Mesenchymal stem cell (in vitro differentiated cells and primary cell): ENCODE measurements at regions not wholly inside any gene's neighbourhood (a gene's known extent, or its start where the extent isn't known, plus 50 kb on each side); places are given as distances from the start of the nearest gene placed in this dataset.

Experiments used
- DNase-seq: peaks from one replicate; pipeline ENCODE4 v3.0.0-alpha.2; 2013
- H2AFZ ChIP-seq: one replicate; pipeline ENCODE4 v1.6.1; 2013; ENCODE audit warnings: low read depth, mild to moderate bottlenecking, control low read depth, inconsistent platforms, low read length, moderate library complexity
- H2AK5ac ChIP-seq: 2 replicates; pipeline ENCODE4 v1.6.1; 2013; ENCODE audit warnings: low read length, moderate library complexity, mild to moderate bottlenecking, inconsistent platforms; ENCODE audit not compliant: severe bottlenecking
- H2BK120ac ChIP-seq: one replicate; pipeline ENCODE4 v1.6.1; 2013; ENCODE audit warnings: low read depth, mild to moderate bottlenecking, inconsistent platforms, low read length, moderate library complexity
- H2BK12ac ChIP-seq, 2 experiments: one replicate each; pipeline ENCODE4 v1.6.1; 2013; ENCODE audit warnings: inconsistent platforms in 2 of 2, low read length in 2 of 2, mild to moderate bottlenecking in 2 of 2, moderate library complexity in 2 of 2, control low read depth in 1 of 2
- H2BK15ac ChIP-seq: one replicate; pipeline ENCODE4 v1.6.1; 2013; ENCODE audit warnings: mild to moderate bottlenecking, low read depth, inconsistent platforms; ENCODE audit not compliant: poor library complexity, severe bottlenecking
- H2BK5ac ChIP-seq: 2 replicates; pipeline ENCODE4 v1.6.1; 2013; ENCODE audit warnings: low read depth, mild to moderate bottlenecking, low read length, control low read depth, inconsistent platforms; ENCODE audit not compliant: poor library complexity, severe bottlenecking
- H3K14ac ChIP-seq, 2 experiments: one replicate each; pipeline ENCODE4 v1.6.1; 2013; ENCODE audit warnings: inconsistent platforms in 2 of 2, low read length in 2 of 2, control low read depth in 1 of 2, mild to moderate bottlenecking in 1 of 2, moderate library complexity in 1 of 2
- H3K18ac ChIP-seq, 2 experiments: one replicate each; pipeline ENCODE4 v1.6.1; 2013; ENCODE audit warnings: inconsistent platforms in 2 of 2, low read length in 2 of 2, control low read depth in 1 of 2, low read depth in 1 of 2, mild to moderate bottlenecking in 1 of 2
- H3K23ac ChIP-seq, 2 experiments: one replicate each; pipeline ENCODE4 v1.6.1; 2013; ENCODE audit warnings: inconsistent platforms in 2 of 2, low read length in 2 of 2, mild to moderate bottlenecking in 2 of 2, moderate library complexity in 2 of 2, control low read depth in 1 of 2
- H3K27ac ChIP-seq: 2 replicates; pipeline ENCODE4 v1.5.1; 2013; ENCODE audit warnings: mild to moderate bottlenecking, moderate library complexity, low read length, control low read depth, inconsistent platforms; ENCODE audit not compliant: poor library complexity, severe bottlenecking
- H3K27me3 ChIP-seq, 2 experiments: 2 replicates each; pipeline versions ENCODE4 v1.6.1 to v1.7.0; 2013; ENCODE audit warnings: low read length in 2 of 2, mild to moderate bottlenecking in 2 of 2, moderate library complexity in 2 of 2, control low read depth in 1 of 2, inconsistent platforms in 1 of 2; ENCODE audit not compliant: control insufficient read depth in 1 of 2, insufficient read depth in 1 of 2
- H3K36me3 ChIP-seq, 2 experiments: 2 replicates each; pipeline versions ENCODE4 v1.6.1 to v1.7.0; 2013; ENCODE audit warnings: low read length in 2 of 2, control low read depth in 1 of 2, inconsistent platforms in 1 of 2, low read depth in 1 of 2, mild to moderate bottlenecking in 1 of 2; ENCODE audit not compliant: insufficient read depth in 2 of 2, control insufficient read depth in 1 of 2
- H3K4ac ChIP-seq, 2 experiments: one replicate each; pipeline ENCODE4 v1.6.1; 2013; ENCODE audit warnings: inconsistent platforms in 2 of 2, low read length in 2 of 2, mild to moderate bottlenecking in 2 of 2, moderate library complexity in 2 of 2, control low read depth in 1 of 2, low read depth in 1 of 2
- H3K4me1 ChIP-seq: 2 replicates; pipeline ENCODE4 v1.6.1; 2013; ENCODE audit warnings: low read depth, low read length, control low read depth; ENCODE audit not compliant: control insufficient read depth, insufficient read depth
- H3K4me2 ChIP-seq: 2 replicates; pipeline ENCODE4 v1.6.1; 2013; ENCODE audit warnings: low read length, mild to moderate bottlenecking, inconsistent platforms; ENCODE audit not compliant: poor library complexity, severe bottlenecking
- H3K4me3 ChIP-seq, 2 experiments: 2 replicates each; pipeline versions ENCODE4 v1.5.1 to v1.7.0; 2013; ENCODE audit warnings: low read length in 2 of 2, mild to moderate bottlenecking in 2 of 2, control low read depth in 1 of 2, low read depth in 1 of 2; ENCODE audit not compliant: insufficient read depth in 1 of 2
- H3K79me1 ChIP-seq: replicated peaks from 2 replicates; pipeline ENCODE4 v1.6.1; 2013; ENCODE audit warnings: mild to moderate bottlenecking, control low read depth, low read length, inconsistent platforms; ENCODE audit not compliant: poor library complexity, severe bottlenecking
- H3K9ac ChIP-seq: 2 replicates; pipeline ENCODE4 v1.7.0; 2013; ENCODE audit warnings: mild to moderate bottlenecking, low read length, moderate library complexity
- H3K9me3 ChIP-seq: 2 replicates; pipeline ENCODE4 v1.7.0; 2013; ENCODE audit warnings: mild to moderate bottlenecking, low read length; ENCODE audit not compliant: control insufficient read depth
- H4K8ac ChIP-seq: one replicate; pipeline ENCODE4 v1.6.1; 2013; ENCODE audit warnings: inconsistent platforms, mild to moderate bottlenecking, low read length, moderate library complexity
- H4K91ac ChIP-seq: one replicate; pipeline ENCODE4 v1.6.1; 2013; ENCODE audit warnings: mild to moderate bottlenecking, low read length, inconsistent platforms
- WGBS: methylation state at CpG from one replicate; pipeline ENCODE4 v1.1.7; 2013; ENCODE audit warnings: mixed read lengths; 5-methylcytosine and 5-hydroxymethylcytosine counted together

DNA sequence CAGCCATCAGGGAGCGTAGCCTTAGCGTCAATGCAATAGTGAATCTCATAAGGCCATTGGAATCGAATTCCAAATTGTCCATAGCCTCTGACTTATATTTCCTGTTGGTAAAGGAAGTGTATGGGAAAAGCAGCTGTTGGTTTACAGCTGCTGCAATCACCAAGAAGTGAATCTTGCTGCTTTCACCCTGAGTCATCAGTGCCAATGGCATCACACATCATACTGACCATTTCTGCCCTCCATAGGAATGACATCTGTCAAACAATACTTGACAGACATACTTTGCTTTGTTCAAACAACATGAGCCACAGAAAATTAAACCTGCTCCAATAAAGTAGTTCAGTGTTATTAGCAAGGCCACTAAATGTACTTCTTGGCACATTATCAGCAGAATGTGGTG is 111.2 kb upstream of the KLHL29 start:
- H2BK5ac ChIP-seq, result no peak overlapping the region
- H3K4me1 ChIP-seq, result peaks cover 2% of the 10 kb centered on the region
- 100% methylated on average over 2 of the region's 3 CpGs for WGBS
- H3K27ac ChIP-seq, result no peak overlapping the region
- no peaks in the 10 kb centered on the region for H3K79me1 ChIP-seq
- H3K23ac ChIP-seq, result no peak overlapping the region
- no peaks in the 10 kb centered on the region for H3K36me3 ChIP-seq
- no peak overlapping the region for H2BK12ac ChIP-seq
- H3K4me2 ChIP-seq, result no peak overlapping the region
- peaks cover 0 to 5% of the 10 kb centered on the region in 2 experiments for H3K27me3 ChIP-seq
- no peaks in the 10 kb centered on the region for H3K9me3 ChIP-seq
- H4K8ac ChIP-seq, result no peak overlapping the region
- H2AFZ ChIP-seq, result no peak overlapping the region
- no peak overlapping the region for H3K9ac ChIP-seq
- H3K18ac ChIP-seq, result no peak overlapping the region
- H3K4ac ChIP-seq, result no peak overlapping the region
- no peak overlapping the region for H2BK15ac ChIP-seq
- no peak overlapping the region for H3K14ac ChIP-seq
- no peak overlapping the region for H4K91ac ChIP-seq
- no peak for DNase-seq
- no peak overlapping the region for H2BK120ac ChIP-seq
- H3K4me3 ChIP-seq, result no peak overlapping the region
- no peak overlapping the region for H2AK5ac ChIP-seq

DNA sequence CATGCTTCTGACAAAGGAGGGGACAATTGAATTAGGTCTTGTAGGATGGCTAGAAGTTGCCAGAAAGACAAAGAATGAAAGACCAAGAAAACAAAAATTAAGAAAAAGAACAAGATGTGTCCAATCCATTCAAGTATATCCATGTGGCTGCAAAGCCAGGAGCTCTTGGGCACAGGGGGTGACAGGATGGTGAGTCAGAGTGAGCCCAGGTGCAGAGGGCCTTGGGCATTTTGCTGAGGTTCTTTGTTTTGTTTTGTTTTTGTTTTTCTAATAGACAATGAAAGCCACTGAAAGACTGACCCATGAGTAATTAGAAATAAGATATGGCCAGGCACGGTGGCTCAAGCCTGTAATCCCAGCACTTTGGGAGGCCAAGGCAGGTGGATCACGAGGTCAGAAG is 104.6 kb upstream of the KLHL29 start:
- Histone ChIP-seq H2BK12ac (no peak overlapping the region), H3K14ac (no peak overlapping the region), H2BK5ac (no peak overlapping the region), H3K4me2 (no peak overlapping the region), H3K27me3 (peaks cover 0 to 5% of the 10 kb centered on the region in 2 experiments), H3K23ac (no peak overlapping the region), H4K8ac (no peak overlapping the region), H2BK15ac (no peak overlapping the region), H3K79me1 (no peaks in the 10 kb centered on the region), H2AFZ (no peak overlapping the region), H3K9ac (no peak overlapping the region), H4K91ac (no peak overlapping the region), H3K9me3 (peaks cover 5% of the 10 kb centered on the region), H3K4me1 (peaks cover 3% of the 10 kb centered on the region), H2AK5ac (no peak overlapping the region), H3K36me3 (no peaks in the 10 kb centered on the region), H3K4ac (no peak overlapping the region), H3K18ac (no peak overlapping the region), H2BK120ac (no peak overlapping the region), H3K27ac (no peak overlapping the region), H3K4me3 (no peak overlapping the region)
- no peak for DNase-seq
- WGBS, result 77% methylated on average over 2 of the region's 2 CpGs

DNA sequence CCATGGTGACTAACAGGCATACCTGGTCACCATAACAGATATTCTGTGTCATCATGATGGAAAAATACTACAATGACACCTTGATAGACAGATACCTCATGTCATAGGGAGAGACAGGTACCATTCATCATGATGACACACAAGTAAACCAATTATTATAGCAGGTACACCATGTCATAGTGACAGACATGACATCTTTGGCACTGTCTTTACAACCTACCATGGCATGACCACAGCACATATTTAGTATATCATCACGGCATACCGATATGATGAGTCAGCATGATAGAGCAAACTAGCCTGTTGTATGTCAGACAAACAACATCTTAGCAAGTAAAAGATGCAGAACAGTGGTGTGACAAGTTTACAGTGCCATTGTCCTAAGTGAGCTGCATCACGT is 101.3 kb upstream of the KLHL29 start:
- Histone ChIP-seq H3K9ac (no peak overlapping the region), H3K27ac (no peak overlapping the region)
- WGBS, result 13% methylated on average over 3 of the region's 3 CpGs

DNA sequence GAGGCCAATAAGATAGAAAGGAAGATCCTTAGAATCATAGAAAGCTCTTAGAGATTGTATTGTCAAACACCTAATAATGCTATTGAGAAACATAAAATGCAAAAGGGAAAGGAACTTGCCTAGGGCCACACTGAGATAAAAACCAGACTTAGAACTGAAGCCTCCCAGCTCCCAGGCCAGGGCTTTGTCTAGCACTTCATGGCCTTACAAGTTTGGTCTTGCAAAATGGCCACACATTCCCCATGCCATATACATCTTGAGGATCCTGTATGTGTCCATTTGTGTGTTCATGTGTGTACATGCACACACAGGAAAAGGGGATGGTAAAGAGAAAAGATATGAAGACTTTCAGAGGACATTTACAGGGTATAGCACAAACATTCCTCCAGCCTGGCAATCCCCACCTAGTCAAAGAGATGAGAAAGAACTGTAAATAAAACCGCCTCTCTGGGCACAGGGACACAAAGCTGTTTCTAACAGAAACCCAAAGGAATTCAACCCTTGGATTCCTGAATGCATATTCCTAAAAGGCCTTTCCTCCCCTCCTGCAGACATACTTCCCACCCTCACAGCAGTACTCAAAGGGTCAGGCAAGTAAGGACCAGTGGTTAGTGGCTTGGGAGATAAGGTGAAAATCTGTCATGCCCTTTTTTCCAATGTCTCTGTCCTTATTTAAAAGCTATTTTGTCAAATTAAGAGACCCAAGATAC is 99.7 kb upstream of the KLHL29 start:
- Histone ChIP-seq H2BK120ac (no peak overlapping the region), H3K4me1 (peaks cover 9% of the 10 kb centered on the region), H3K9me3 (peaks cover 5% of the 10 kb centered on the region), H3K4ac (no peak overlapping the region), H3K4me2 (no peak overlapping the region), H3K18ac (no peak overlapping the region), H3K79me1 (no peaks in the 10 kb centered on the region), H4K91ac (no peak overlapping the region), H2BK12ac (no peak overlapping the region), H4K8ac (no peak overlapping the region), H3K4me3 (no peak overlapping the region), H2BK5ac (no peak overlapping the region), H3K27ac (no peak overlapping the region), H3K23ac (no peak overlapping the region), H2AK5ac (peak overlapping the region; percentile 65), H3K9ac (no peak overlapping the region), H3K27me3 (no peaks in the 10 kb centered on the region), H3K36me3 (no peaks in the 10 kb centered on the region), H3K14ac (no peak overlapping the region), H2AFZ (no peak overlapping the region), H2BK15ac (no peak overlapping the region)
- DNase-seq, result no peak
- 44% methylated on average over 1 of the region's 1 CpG for WGBS

More for the DNA sequence above, 101.3 kb upstream of the KLHL29 start:
- Histone ChIP-seq H2BK12ac (no peak overlapping the region), H3K4me3 (no peak overlapping the region), H3K79me1 (no peaks in the 10 kb centered on the region), H3K18ac (no peak overlapping the region), H3K27me3 (no peaks in the 10 kb centered on the region), H3K36me3 (no peaks in the 10 kb centered on the region), H3K14ac (no peak overlapping the region), H4K8ac (no peak overlapping the region), H4K91ac (no peak overlapping the region), H3K4me1 (peaks cover 11% of the 10 kb centered on the region), H3K23ac (no peak overlapping the region), H2BK15ac (no peak overlapping the region), H3K4me2 (no peak overlapping the region), H3K9me3 (peaks cover 5% of the 10 kb centered on the region), H2BK120ac (no peak overlapping the region), H2AFZ (no peak overlapping the region), H3K4ac (no peak overlapping the region), H2BK5ac (no peak overlapping the region), H2AK5ac (no peak overlapping the region)
- DNase-seq, result peak; percentile 51
